Immature natural killer cell (primary cell): ENCODE measurements at regions not wholly inside any gene's neighbourhood (a gene's known extent, or its start where the extent isn't known, plus 50 kb on each side); places are given as distances from the start of the nearest gene placed in this dataset.
"Not testable (repeated sequence)": the region's sequence is repeated elsewhere in the genome, so short reads cannot be mapped to it uniquely, and the experiment has no call there.

Experiments
- DNase-seq, 3 donors: peaks; one replicate each; pipeline ENCODE4 v3.0.0; 2022; ENCODE audit warnings: mixed read lengths in 1 of 3
- H3K27ac Mint-ChIP-seq, 6 donors: one replicate each; pipeline ENCODE4 v1.8.0; 2020; ENCODE audit warnings: mixed read lengths in 6 of 6, mild to moderate bottlenecking in 5 of 6, inconsistent platforms in 4 of 6, moderate library complexity in 3 of 6
- H3K27me3 Mint-ChIP-seq, 3 donors: one replicate each; pipeline ENCODE4 v1.8.0; 2020 to 2021; ENCODE audit warnings: low read depth in 3 of 3, mild to moderate bottlenecking in 3 of 3, mixed read lengths in 3 of 3, moderate library complexity in 3 of 3, inconsistent platforms in 1 of 3
- H3K36me3 Mint-ChIP-seq, 3 donors: one replicate each; pipeline ENCODE4 v1.8.0; 2020; ENCODE audit warnings: mixed read lengths in 3 of 3, inconsistent platforms in 2 of 3, mild to moderate bottlenecking in 2 of 3
- H3K4me1 Mint-ChIP-seq, 2 donors: one replicate each; pipeline ENCODE4 v1.8.0; 2020; ENCODE audit warnings: inconsistent platforms in 2 of 2, mild to moderate bottlenecking in 2 of 2, mixed read lengths in 2 of 2, moderate library complexity in 1 of 2
- H3K4me3 Mint-ChIP-seq, 5 donors: one replicate each; pipeline ENCODE4 v1.8.0; 2020; ENCODE audit warnings: mild to moderate bottlenecking in 5 of 5, mixed read lengths in 5 of 5, inconsistent platforms in 3 of 5, moderate library complexity in 3 of 5
- H3K9me3 Mint-ChIP-seq, 6 donors: one replicate each; pipeline ENCODE4 v1.8.0; 2020; ENCODE audit warnings: mild to moderate bottlenecking in 6 of 6, mixed read lengths in 6 of 6, inconsistent platforms in 4 of 6, moderate library complexity in 3 of 6

DNA sequence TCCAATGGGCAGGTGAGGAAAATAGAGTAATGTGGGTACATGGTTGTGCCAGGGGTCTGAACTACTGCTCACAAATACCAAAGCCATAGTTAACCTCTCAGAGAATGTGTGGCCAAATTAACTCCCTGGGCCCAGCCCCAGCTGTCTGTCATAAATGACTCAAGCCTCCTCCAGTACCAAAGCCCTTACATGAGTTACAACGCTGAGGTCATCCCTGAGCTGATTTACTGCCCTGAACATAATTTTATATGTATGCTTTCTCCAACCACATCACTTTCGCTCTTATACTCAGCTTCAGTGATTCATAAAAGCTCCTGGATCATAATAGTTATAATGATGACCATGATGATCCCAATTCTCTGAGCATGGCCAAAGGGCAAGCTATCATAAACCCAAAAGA is 283.9 kb downstream of the NKX6-1 start:
- H3K4me1 Mint-ChIP-seq = no peaks in the 10 kb centered on the region
- no peak overlapping the region for H3K4me3 Mint-ChIP-seq
- DNase-seq = no peak
- H3K27me3 Mint-ChIP-seq = no peaks in the 10 kb centered on the region
- H3K36me3 Mint-ChIP-seq = no peaks in the 10 kb centered on the region
- H3K27ac Mint-ChIP-seq = no peak overlapping the region
- H3K9me3 Mint-ChIP-seq = peaks cover 0 to 5% (median 1%) of the 10 kb centered on the region in 6 donors

DNA sequence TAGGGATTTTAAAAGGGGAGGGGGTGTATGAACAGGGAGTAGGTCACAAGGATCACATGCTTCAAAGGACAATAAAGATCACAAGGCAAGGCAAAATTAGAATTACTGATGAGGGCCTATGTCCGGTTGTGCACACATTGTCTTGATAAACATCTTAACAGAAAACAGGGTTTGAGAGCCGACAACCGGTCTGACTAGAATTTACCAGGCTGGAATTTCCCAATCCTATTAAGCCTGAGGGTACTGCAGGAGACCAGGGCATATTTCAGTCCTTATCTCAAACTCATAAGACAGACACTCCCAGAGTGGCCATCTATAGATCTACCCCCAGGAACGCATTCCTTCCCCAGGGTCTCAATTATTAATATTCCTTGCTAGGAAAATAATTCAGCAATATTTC is 292.9 kb downstream of the NKX6-1 start:
- DNase-seq, H3K27ac Mint-ChIP-seq, H3K4me1 Mint-ChIP-seq, H3K27me3 Mint-ChIP-seq, H3K4me3 Mint-ChIP-seq, H3K36me3 Mint-ChIP-seq: not testable (repeated sequence)
- peaks cover 6 to 34% (median 23%) of the 10 kb centered on the region in 6 donors for H3K9me3 Mint-ChIP-seq

DNA sequence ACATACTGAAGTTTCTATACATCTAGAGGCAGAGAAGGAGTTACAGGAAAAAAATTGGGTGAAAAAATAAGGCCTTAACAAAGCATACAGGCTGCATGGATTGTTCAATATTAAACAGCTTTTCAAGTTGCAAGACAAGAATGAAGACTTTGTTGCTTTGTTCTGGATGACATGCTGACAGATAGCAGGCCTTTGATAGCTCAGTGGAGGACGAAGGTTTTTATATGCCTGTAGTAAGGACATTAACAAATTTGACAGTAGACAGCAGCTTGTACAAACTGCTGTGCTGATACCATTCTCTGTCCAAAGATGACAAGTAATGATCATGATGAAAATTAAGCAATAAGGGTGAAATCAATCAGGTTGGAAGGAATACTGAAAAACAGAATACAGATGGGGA is 309.9 kb downstream of the NKX6-1 start:
- Mint-ChIP-seq H3K27me3 (peaks cover 0 to 1% (median 0%) of the 10 kb centered on the region in 3 donors), H3K4me1 (no peaks in the 10 kb centered on the region), H3K4me3 (no peak overlapping the region)

DNA sequence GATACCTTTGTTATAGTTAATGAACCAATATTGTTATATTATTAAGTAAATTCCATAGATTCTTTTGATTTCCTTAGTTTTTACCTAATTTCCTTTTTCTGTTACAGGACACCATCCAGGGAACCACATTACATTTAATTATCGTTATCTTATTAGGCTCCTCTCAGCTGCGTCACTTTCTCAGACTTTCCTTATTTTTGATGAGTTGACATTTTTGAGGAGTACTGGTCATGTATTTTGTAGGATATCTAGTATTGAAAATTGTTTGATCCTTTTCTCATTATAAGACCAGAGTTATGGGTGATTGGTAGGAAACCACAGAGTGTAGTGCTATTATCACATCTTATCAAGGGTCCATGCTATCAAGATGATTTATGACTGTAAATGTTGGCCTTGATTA is 319.7 kb downstream of the NKX6-1 start:
- Mint-ChIP-seq H3K36me3 (no peaks in the 10 kb centered on the region), H3K27me3 (peaks cover 0 to 4% (median 3%) of the 10 kb centered on the region in 3 donors), H3K27ac (no peak overlapping the region), H3K4me3 (no peak overlapping the region), H3K9me3 (peaks cover 0 to 10% (median 4%) of the 10 kb centered on the region in 6 donors), H3K4me1 (no peaks in the 10 kb centered on the region)
- no peak for DNase-seq

More for the DNA sequence above, 309.9 kb downstream of the NKX6-1 start:
- no peaks in the 10 kb centered on the region for H3K36me3 Mint-ChIP-seq
- peaks cover 0 to 17% (median 7%) of the 10 kb centered on the region in 6 donors for H3K9me3 Mint-ChIP-seq
- no peak overlapping the region for H3K27ac Mint-ChIP-seq
- DNase-seq = no peak

DNA sequence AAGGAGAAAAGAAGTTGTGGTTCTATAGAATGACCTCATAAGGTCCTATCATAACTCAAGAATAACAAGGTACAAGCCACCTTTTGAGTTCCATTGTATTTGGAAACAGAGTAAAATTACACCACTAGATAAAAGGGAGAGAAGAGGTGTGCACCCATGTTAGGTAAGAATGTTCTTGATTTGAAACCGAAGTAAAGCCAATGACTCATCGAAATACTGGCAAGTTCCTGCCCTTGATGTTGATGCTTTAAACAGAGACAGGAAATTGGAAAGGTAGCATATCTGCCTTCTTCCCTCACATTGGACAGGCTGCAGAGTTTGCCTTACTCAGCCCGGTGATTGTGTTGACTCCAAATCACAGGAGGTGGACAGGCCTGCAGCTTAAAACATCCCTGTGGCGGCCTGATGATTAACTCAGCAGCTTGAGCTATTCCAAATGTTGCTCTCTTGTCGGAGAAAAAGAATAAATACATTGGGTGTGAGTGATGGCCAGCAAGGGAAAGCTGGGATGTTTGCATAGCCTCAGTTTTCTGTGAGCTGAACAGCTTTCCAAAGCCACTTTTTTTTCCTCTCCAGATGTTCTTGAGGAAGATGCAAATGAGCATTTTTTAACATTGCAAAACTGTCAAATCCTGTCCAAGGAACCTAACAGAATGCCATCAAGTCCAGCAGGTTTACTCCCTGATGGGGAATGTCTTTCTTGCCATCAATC is 321.1 kb downstream of the NKX6-1 start:
- H3K4me3 Mint-ChIP-seq = no peak overlapping the region
- no peaks in the 10 kb centered on the region for H3K4me1 Mint-ChIP-seq
- no peak for DNase-seq
- H3K27me3 Mint-ChIP-seq = peaks cover 0 to 4% (median 3%) of the 10 kb centered on the region in 3 donors
- H3K27ac Mint-ChIP-seq = no peak overlapping the region
- H3K9me3 Mint-ChIP-seq = peaks cover 0 to 10% (median 2%) of the 10 kb centered on the region in 6 donors
- H3K36me3 Mint-ChIP-seq = no peaks in the 10 kb centered on the region

GRCh38 chr4:84176016-84176415 is 323.1 kb downstream of the NKX6-1 start:
- Mint-ChIP-seq H3K27me3 (peaks cover 0 to 4% (median 0%) of the 10 kb centered on the region in 3 donors), H3K4me3 (no peak overlapping the region), H3K4me1 (no peaks in the 10 kb centered on the region)

DNA sequence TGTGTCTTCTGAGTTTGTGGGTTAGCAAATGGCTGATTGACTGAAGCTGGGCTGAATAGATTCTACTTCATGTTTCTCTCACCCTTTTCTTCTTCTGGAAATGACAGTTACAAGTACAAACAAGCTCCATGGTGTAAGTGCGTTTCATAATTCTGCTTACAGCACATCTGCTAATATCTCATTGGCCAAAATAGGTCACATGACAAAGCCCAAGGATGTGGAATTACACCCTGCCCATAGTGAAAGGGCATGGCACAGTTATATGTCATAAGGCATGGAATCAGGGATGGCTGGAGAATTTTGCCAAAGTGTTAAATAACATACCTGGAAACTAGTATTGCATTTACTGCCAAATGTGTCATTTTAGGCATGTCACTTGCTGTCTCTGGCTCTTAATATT is 327.2 kb downstream of the NKX6-1 start:
- DNase-seq = no peak
- peaks cover 0 to 11% (median 6%) of the 10 kb centered on the region in 6 donors for H3K9me3 Mint-ChIP-seq
- H3K27me3 Mint-ChIP-seq = no peaks in the 10 kb centered on the region
- H3K4me3 Mint-ChIP-seq = no peak overlapping the region
- H3K36me3 Mint-ChIP-seq = no peaks in the 10 kb centered on the region
- no peaks in the 10 kb centered on the region for H3K4me1 Mint-ChIP-seq
- H3K27ac Mint-ChIP-seq = no peak overlapping the region

More at GRCh38 chr4:84176016-84176415, 323.1 kb downstream of the NKX6-1 start:
- Mint-ChIP-seq H3K27ac (no peak overlapping the region), H3K36me3 (no peaks in the 10 kb centered on the region), H3K9me3 (peaks cover 0 to 11% (median 2%) of the 10 kb centered on the region in 6 donors)
- DNase-seq = no peak

- H3K36me3 Mint-ChIP-seq = no peaks in the 10 kb centered on the region
- DNase-seq = no peak
- H3K4me3 Mint-ChIP-seq = no peak overlapping the region
- peaks cover 0 to 11% (median 2%) of the 10 kb centered on the region in 6 donors for H3K9me3 Mint-ChIP-seq
- no peak overlapping the region for H3K27ac Mint-ChIP-seq
- no peaks in the 10 kb centered on the region for H3K4me1 Mint-ChIP-seq
- no peaks in the 10 kb centered on the region for H3K27me3 Mint-ChIP-seq
Observed at GRCh38 chr4:84167564-84167963, 331.5 kb downstream of the NKX6-1 start.

- H3K27me3 Mint-ChIP-seq = no peaks in the 10 kb centered on the region
- H3K4me3 Mint-ChIP-seq = no peak overlapping the region
- no peaks in the 10 kb centered on the region for H3K4me1 Mint-ChIP-seq
- H3K36me3 Mint-ChIP-seq = no peaks in the 10 kb centered on the region
- no peak overlapping the region for H3K27ac Mint-ChIP-seq
- H3K9me3 Mint-ChIP-seq = peaks cover 0 to 11% (median 2%) of the 10 kb centered on the region in 6 donors
- DNase-seq = no peak
Observed at GRCh38 chr4:84167093-84167492, 332.0 kb downstream of the NKX6-1 start.

DNA sequence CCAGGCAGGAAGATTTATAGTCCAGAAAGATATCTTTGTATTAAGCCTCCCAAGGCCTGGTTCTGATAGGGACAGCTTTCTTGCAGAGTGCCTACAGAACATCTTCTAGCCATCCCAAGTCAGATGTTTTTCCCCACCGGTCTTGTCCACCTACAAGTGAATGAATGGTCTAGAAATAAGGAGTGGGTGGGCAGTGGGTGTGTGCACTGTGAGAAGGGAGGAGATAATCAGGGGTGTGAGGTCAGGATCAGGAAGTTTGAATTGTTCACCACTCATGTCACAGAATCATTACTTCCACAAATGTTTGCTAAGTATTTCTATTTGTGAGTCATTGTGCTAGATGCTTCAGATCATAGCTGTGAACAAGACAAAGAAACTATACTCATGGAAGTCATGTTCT is 332.6 kb downstream of the NKX6-1 start:
- no peak overlapping the region for H3K4me3 Mint-ChIP-seq
- peaks cover 0 to 11% (median 2%) of the 10 kb centered on the region in 6 donors for H3K9me3 Mint-ChIP-seq
- DNase-seq = no peak
- no peaks in the 10 kb centered on the region for H3K36me3 Mint-ChIP-seq
- no peaks in the 10 kb centered on the region for H3K27me3 Mint-ChIP-seq
- no peak overlapping the region for H3K27ac Mint-ChIP-seq
- H3K4me1 Mint-ChIP-seq = no peaks in the 10 kb centered on the region

DNA sequence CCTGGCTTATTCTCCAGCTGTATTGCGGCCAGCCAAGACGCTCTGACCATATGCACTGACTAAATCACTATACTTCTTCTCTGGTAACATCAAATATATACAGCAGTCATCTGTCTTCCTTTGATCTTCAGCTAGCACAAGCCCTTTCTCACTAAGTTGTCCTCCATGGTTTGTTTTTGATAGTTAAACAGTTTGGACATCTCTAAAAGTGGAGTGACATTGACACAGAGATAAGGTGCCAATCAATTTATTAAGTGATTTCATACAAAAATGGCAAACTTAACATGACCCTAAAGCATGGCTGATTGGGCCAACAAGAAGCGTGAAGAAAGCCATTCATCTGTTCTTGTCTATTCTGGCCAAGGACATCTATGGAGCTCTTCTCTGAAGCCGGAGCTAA is 334.9 kb downstream of the NKX6-1 start:
- Mint-ChIP-seq H3K9me3 (peaks cover 0 to 6% (median 3%) of the 10 kb centered on the region in 6 donors), H3K36me3 (no peaks in the 10 kb centered on the region), H3K4me3 (no peak overlapping the region), H3K27ac (no peak overlapping the region), H3K27me3 (no peaks in the 10 kb centered on the region), H3K4me1 (no peaks in the 10 kb centered on the region)
- no peak for DNase-seq

DNA sequence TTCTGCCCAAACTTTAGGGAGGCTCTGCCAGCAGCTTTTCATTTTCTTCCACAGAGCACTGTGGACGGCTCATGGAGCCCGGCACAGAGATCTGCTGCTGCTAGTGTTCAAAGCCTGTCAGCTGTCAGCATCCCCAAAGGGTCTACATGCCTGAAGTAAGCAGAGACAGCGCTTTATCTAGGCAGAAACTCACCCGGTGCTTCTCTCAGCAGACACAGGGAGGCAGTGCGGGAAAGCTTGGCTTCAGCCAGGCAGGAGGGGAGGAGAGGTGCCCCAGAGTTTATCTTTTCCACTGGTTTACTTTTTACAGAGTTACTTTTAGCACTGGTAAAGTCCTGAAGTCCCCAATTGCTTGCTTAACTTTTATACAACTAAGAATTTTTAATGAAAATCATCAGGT is 339.3 kb downstream of the NKX6-1 start:
- H3K27ac Mint-ChIP-seq = no peak overlapping the region
- H3K9me3 Mint-ChIP-seq = peaks cover 0 to 7% (median 0%) of the 10 kb centered on the region in 6 donors
- H3K4me1 Mint-ChIP-seq = no peaks in the 10 kb centered on the region
- no peak overlapping the region for H3K4me3 Mint-ChIP-seq
- no peak for DNase-seq
- peaks cover 0 to 2% (median 0%) of the 10 kb centered on the region in 3 donors for H3K27me3 Mint-ChIP-seq
- no peaks in the 10 kb centered on the region for H3K36me3 Mint-ChIP-seq

GRCh38 chr4:84158670-84159069 is 340.4 kb downstream of the NKX6-1 start:
- no peak overlapping the region for H3K27ac Mint-ChIP-seq
- no peak overlapping the region for H3K4me3 Mint-ChIP-seq
- DNase-seq = no peak
- H3K36me3 Mint-ChIP-seq = no peaks in the 10 kb centered on the region
- peaks cover 0 to 8% (median under 1%) of the 10 kb centered on the region in 6 donors for H3K9me3 Mint-ChIP-seq
- H3K4me1 Mint-ChIP-seq = no peaks in the 10 kb centered on the region
- peaks cover 0 to 2% (median 0%) of the 10 kb centered on the region in 3 donors for H3K27me3 Mint-ChIP-seq

- Mint-ChIP-seq H3K9me3 (peaks cover 0 to 19% (median 5%) of the 10 kb centered on the region in 6 donors), H3K4me3 (no peak overlapping the region)
Observed at GRCh38 chr4:84151574-84151973, 347.5 kb downstream of the NKX6-1 start.

DNA sequence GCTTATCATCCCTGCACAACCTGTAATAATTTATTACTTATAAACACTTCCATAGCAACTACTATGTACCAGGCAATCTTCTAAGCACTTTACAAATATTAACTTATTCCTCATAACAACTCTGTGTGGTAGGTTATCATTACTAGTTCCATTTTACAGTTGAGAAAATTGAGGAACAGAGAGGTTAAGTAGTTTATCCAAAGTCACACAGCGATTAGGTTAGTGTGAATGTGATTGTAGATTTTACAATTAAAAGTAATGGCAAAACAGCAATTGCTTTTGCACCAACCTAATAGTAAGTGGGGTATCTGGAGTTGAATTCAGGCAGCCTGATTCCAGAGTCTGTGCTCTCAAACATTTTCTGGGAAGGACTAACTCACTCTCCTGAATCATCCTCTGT is 348.9 kb downstream of the NKX6-1 start:
- Mint-ChIP-seq H3K27me3 (peaks cover 0 to 4% (median 0%) of the 10 kb centered on the region in 3 donors), H3K36me3 (no peaks in the 10 kb centered on the region), H3K9me3 (peaks cover 1 to 25% (median 6%) of the 10 kb centered on the region in 6 donors), H3K4me1 (no peaks in the 10 kb centered on the region), H3K4me3 (no peak overlapping the region), H3K27ac (no peak overlapping the region)
- no peak for DNase-seq

More at GRCh38 chr4:84151574-84151973, 347.5 kb downstream of the NKX6-1 start:
- DNase-seq = no peak
- no peaks in the 10 kb centered on the region for H3K36me3 Mint-ChIP-seq
- no peaks in the 10 kb centered on the region for H3K4me1 Mint-ChIP-seq
- no peak overlapping the region for H3K27ac Mint-ChIP-seq
- peaks cover 0 to 4% (median 2%) of the 10 kb centered on the region in 3 donors for H3K27me3 Mint-ChIP-seq
